H1 (cell line): ENCODE measurements at regions not wholly inside any gene's neighbourhood (a gene's known extent, or its start where the extent isn't known, plus 50 kb on each side); places are given as distances from the start of the nearest gene placed in this dataset.

Experiments
- CTCF ChIA-PET: fragments of 300-600 bp; sonication (Branson Sonifier 250); formaldehyde crosslinking; loops from one replicate; lab custom pipeline; 2021; ENCODE audit not compliant: partially characterized antibody; lab: Charles Lee
- POLR2A ChIA-PET: fragments of 300-600 bp; sonication (Branson Sonifier 250); formaldehyde crosslinking; loops from one replicate; lab custom pipeline; 2021; ENCODE audit warnings: inconsistent platforms; ENCODE audit not compliant: partially characterized antibody; lab: Charles Lee
- DNase-seq, 2 experiments: peaks; one replicate each; pipeline versions ENCODE4 v3.0.0 to v3.0.0-alpha.2; 2010 to 2022; ENCODE audit warnings: low spot score in 2 of 2, low read depth in 1 of 2, mixed read lengths in 1 of 2
- FAIRE-seq: peaks from 2 replicates; lab custom pipeline; 2011; peaks lifted over from hg19 to GRCh38; lab: Jason Lieb, UNC
- H2AFZ ChIP-seq: 2 replicates; pipeline ENCODE4 v1.8.1; 2012; ENCODE audit warnings: low read length, inconsistent platforms
- H2AK5ac ChIP-seq: 2 replicates; pipeline ENCODE4 v1.6.1; 2013; ENCODE audit warnings: low read depth, low read length
- H2BK120ac ChIP-seq: replicated peaks from 2 replicates; pipeline ENCODE3; 2013; ENCODE audit warnings: low read depth, low read length, inconsistent platforms
- H2BK12ac ChIP-seq: 2 replicates; pipeline ENCODE4 v1.6.1; 2013; ENCODE audit warnings: low read depth, low read length
- H2BK15ac ChIP-seq: 2 replicates; pipeline ENCODE4 v1.6.1; 2013; ENCODE audit warnings: low read length
- H2BK20ac ChIP-seq: 2 replicates; pipeline ENCODE4 v1.6.1; 2013; ENCODE audit warnings: low read length
- H2BK5ac ChIP-seq: 2 replicates; pipeline ENCODE4 v1.6.1; 2013; ENCODE audit warnings: low read depth, low read length
- H3K14ac ChIP-seq: 2 replicates; pipeline ENCODE4 v1.6.1; 2013; ENCODE audit warnings: inconsistent platforms; ENCODE audit not compliant: insufficient read length
- H3K18ac ChIP-seq: 2 replicates; pipeline ENCODE4 v1.6.1; 2013; ENCODE audit warnings: low read length; ENCODE audit errors: extremely low read depth
- H3K23ac ChIP-seq: 2 replicates; pipeline ENCODE4 v1.6.1; 2013; ENCODE audit warnings: inconsistent platforms; ENCODE audit not compliant: insufficient read length
- H3K23me2 ChIP-seq: 2 replicates; pipeline ENCODE4 v1.6.1; 2013; ENCODE audit warnings: low read depth, low read length
- H3K27ac ChIP-seq: 2 replicates; pipeline ENCODE4 v1.6.1; 2011; ENCODE audit warnings: low read depth, low read length, inconsistent platforms
- H3K27me3 ChIP-seq, 4 experiments: replicated peaks in 1 of 4; 1 replicate in 1 of 4; 2 replicates in 3 of 4; pipeline versions ENCODE4 v1.6.1 to v1.8.1; 2011 to 2013; ENCODE audit warnings: low read length in 3 of 4, mild to moderate bottlenecking in 3 of 4, inconsistent platforms in 2 of 4, mixed read lengths in 2 of 4, moderate library complexity in 1 of 4; ENCODE audit not compliant: control insufficient read depth in 3 of 4, insufficient read depth in 3 of 4; ENCODE audit errors: extremely low read depth in 1 of 4
- H3K36me3 ChIP-seq, 4 experiments: 2 replicates each; pipeline versions ENCODE4 v1.6.1 to v1.8.1; 2011 to 2013; ENCODE audit warnings: mild to moderate bottlenecking in 4 of 4, low read length in 3 of 4, moderate library complexity in 2 of 4, control low read depth in 1 of 4, inconsistent platforms in 1 of 4; ENCODE audit not compliant: insufficient read depth in 4 of 4, control insufficient read depth in 2 of 4
- H3K4ac ChIP-seq: replicated peaks from 2 replicates; pipeline ENCODE3; 2013; ENCODE audit warnings: low read length, low read depth, mixed read lengths, inconsistent platforms; ENCODE audit not compliant: insufficient read length
- H3K4me1 ChIP-seq, 4 experiments: replicated peaks in 1 of 4; 1 replicate in 1 of 4; 2 replicates in 3 of 4; pipeline versions ENCODE4 v1.6.1 to v1.8.1; 2011 to 2013; ENCODE audit warnings: low read length in 3 of 4, inconsistent platforms in 2 of 4, mixed read lengths in 1 of 4; ENCODE audit not compliant: insufficient read depth in 4 of 4, control insufficient read depth in 3 of 4
- H3K4me2 ChIP-seq, 2 experiments: 2 replicates each; pipeline versions ENCODE4 v1.6.1 to v1.8.1; 2011 to 2013; ENCODE audit warnings: low read depth in 2 of 2, low read length in 2 of 2, control low read depth in 1 of 2, inconsistent platforms in 1 of 2, mild to moderate bottlenecking in 1 of 2; ENCODE audit not compliant: insufficient read depth in 1 of 2
- H3K4me3 ChIP-seq, 4 experiments: fragments of 200-600, 300-600 bp in 1 of 4; sonication (generic), shearing (Covaris generic), sonication (Bioruptor Twin) in 1 of 4; 2 replicates each; pipeline versions ENCODE4 v1.5.1 to v1.8.1; 2011 to 2016; ENCODE audit warnings: low read length in 4 of 4, low read depth in 3 of 4, control low read depth in 2 of 4, inconsistent platforms in 2 of 4, mild to moderate bottlenecking in 2 of 4, mixed read lengths in 1 of 4, moderate library complexity in 1 of 4; ENCODE audit not compliant: insufficient read depth in 2 of 4; ENCODE audit errors: extremely low read depth in 1 of 4
- H3K56ac ChIP-seq: replicated peaks from 2 replicates; pipeline ENCODE3; 2013; ENCODE audit warnings: low read depth, mild to moderate bottlenecking, mixed read lengths, low read length, inconsistent platforms; ENCODE audit not compliant: insufficient read length
- H3K79me1 ChIP-seq: 2 replicates; pipeline ENCODE4 v1.6.1; 2013; ENCODE audit warnings: low read depth, low read length, control low read depth
- H3K79me2 ChIP-seq, 2 experiments: 2 replicates each; pipeline versions ENCODE4 v1.6.1 to v1.8.1; 2012 to 2013; ENCODE audit warnings: low read length in 2 of 2, mild to moderate bottlenecking in 2 of 2, inconsistent platforms in 1 of 2; ENCODE audit not compliant: insufficient read depth in 2 of 2, control insufficient read depth in 1 of 2
- H3K9ac ChIP-seq, 4 experiments: replicated peaks in 1 of 4; 1 replicate in 1 of 4; 2 replicates in 3 of 4; pipeline versions ENCODE4 v1.6.1 to v1.8.1; 2011 to 2013; ENCODE audit warnings: low read depth in 3 of 4, low read length in 3 of 4, control low read depth in 2 of 4, mild to moderate bottlenecking in 2 of 4, moderate library complexity in 2 of 4, inconsistent platforms in 1 of 4; ENCODE audit errors: extremely low read depth in 1 of 4
- H3K9me3 ChIP-seq, 2 experiments: 2 replicates each; pipeline versions ENCODE4 v1.6.1 to v1.8.1; 2012 to 2013; ENCODE audit warnings: mild to moderate bottlenecking in 2 of 2, moderate library complexity in 2 of 2, control low read depth in 1 of 2, inconsistent platforms in 1 of 2, low read depth in 1 of 2, low read length in 1 of 2, mixed read lengths in 1 of 2; ENCODE audit not compliant: insufficient read depth in 2 of 2
- H4K20me1 ChIP-seq, 2 experiments: replicated peaks in 1 of 2; 2 replicates each; pipeline versions ENCODE3 to v1.8.1; 2011 to 2013; ENCODE audit warnings: inconsistent platforms in 2 of 2, low read length in 2 of 2, mild to moderate bottlenecking in 1 of 2; ENCODE audit not compliant: insufficient read depth in 2 of 2, control insufficient read depth in 1 of 2
- H4K5ac ChIP-seq: 2 replicates; pipeline ENCODE4 v1.6.1; 2013; ENCODE audit warnings: low read length, low read depth, mixed read lengths, inconsistent platforms; ENCODE audit not compliant: insufficient read length
- H4K8ac ChIP-seq: 2 replicates; pipeline ENCODE4 v1.8.0; 2013; ENCODE audit warnings: mild to moderate bottlenecking, moderate library complexity, low read length, inconsistent platforms; ENCODE audit not compliant: insufficient read depth; ENCODE audit errors: extremely low read depth
- H4K91ac ChIP-seq: replicated peaks from 2 replicates; pipeline ENCODE3; 2013; ENCODE audit warnings: low read length, mixed read lengths, inconsistent platforms; ENCODE audit not compliant: insufficient read length
- BRCA1 ChIP-seq: IDR thresholded peaks from 2 replicates; pipeline ENCODE4 v1.6.1; 2012; ENCODE audit warnings: low read depth, low read length, improper control_type of control experiment
- CTBP2 ChIP-seq: IDR thresholded peaks from 2 replicates; pipeline ENCODE4 v1.7.0; 2011; ENCODE audit warnings: borderline replicate concordance, mild to moderate bottlenecking, moderate library complexity, mixed read lengths, low read length; ENCODE audit not compliant: insufficient read depth, insufficient read length
- HDAC2 ChIP-seq, 2 experiments: fragments of 300-600 bp in 1 of 2; sonication (generic) in 1 of 2; IDR thresholded peaks; 2 replicates each; pipeline ENCODE4 v1.6.1; 2011 to 2012; ENCODE audit warnings: low read depth in 2 of 2, low read length in 2 of 2, mild to moderate bottlenecking in 2 of 2, moderate library complexity in 2 of 2, borderline replicate concordance in 1 of 2, inconsistent platforms in 1 of 2
- JUN ChIP-seq: IDR thresholded peaks from 2 replicates; pipeline ENCODE4 v1.6.1; 2011; ENCODE audit warnings: low read depth, mild to moderate bottlenecking, improper control_type of control experiment, low read length
- KDM4A ChIP-seq: IDR thresholded peaks from one replicate; pipeline ENCODE4 v1.7.1; 2012; ENCODE audit warnings: low read depth, mild to moderate bottlenecking, moderate library complexity, low read length, inconsistent platforms; ENCODE audit not compliant: severe bottlenecking
- MAFK ChIP-seq: IDR thresholded peaks from 2 replicates; pipeline ENCODE4 v1.6.1; 2012; ENCODE audit warnings: low read depth, mild to moderate bottlenecking, improper control_type of control experiment, low read length
- POU5F1 ChIP-seq: IDR thresholded peaks from 2 replicates; pipeline ENCODE4 v1.6.1; 2011; ENCODE audit warnings: low read depth, mild to moderate bottlenecking, low read length, moderate library complexity
- SP4 ChIP-seq: IDR thresholded peaks from 2 replicates; pipeline ENCODE4 v1.6.1; 2012; ENCODE audit warnings: low read length, inconsistent platforms
- TAF7 ChIP-seq: optimal IDR thresholded peaks from 2 replicates; pipeline ENCODE3; 2011; ENCODE audit warnings: low read depth, mild to moderate bottlenecking, inconsistent platforms, low read length, moderate library complexity, borderline replicate concordance
- WGBS, 2 experiments: shearing (Covaris generic) in 1 of 2; methylation state at CpG; one replicate each; pipeline versions ENCODE4 v1.1.6 to v1.1.7; 2013 to 2015; ENCODE audit warnings: low lambda C conversion rate in 2 of 2, mixed read lengths in 2 of 2, inconsistent platforms in 1 of 2, low coverage in 1 of 2, missing lambda C conversion rate in 1 of 2; ENCODE audit not compliant: insufficient replicate concordance in 2 of 2, insufficient coverage in 1 of 2, insufficient read length in 1 of 2; ENCODE audit errors: extremely low coverage in 1 of 2, missing lambda C conversion rate in 1 of 2; 5-methylcytosine and 5-hydroxymethylcytosine counted together
- TF ChIP-seq, protein P1 (sequence below): IDR thresholded peaks from 2 replicates; pipeline ENCODE4 v1.6.1; 2011; ENCODE audit warnings: low read depth, mild to moderate bottlenecking, low read length; ENCODE audit not compliant: insufficient read depth

- no peak overlapping the region for H2BK5ac ChIP-seq
- no peak overlapping the region for H2AK5ac ChIP-seq
- H3K9ac ChIP-seq = no peak overlapping the region
- WGBS, 2 experiments = 87% methylated on average over 3 of the region's 3 CpGs; no CpG with 5 or more reads in 1 of the 2 experiments
- no peak overlapping the region for H4K8ac ChIP-seq
- no peaks in the 10 kb centered on the region for H3K79me1 ChIP-seq
- no peak overlapping the region for H3K4ac ChIP-seq
- no peak for TF ChIP-seq MAFK
- no peak for TF ChIP-seq POU5F1
- TF ChIP-seq, protein P1, sequence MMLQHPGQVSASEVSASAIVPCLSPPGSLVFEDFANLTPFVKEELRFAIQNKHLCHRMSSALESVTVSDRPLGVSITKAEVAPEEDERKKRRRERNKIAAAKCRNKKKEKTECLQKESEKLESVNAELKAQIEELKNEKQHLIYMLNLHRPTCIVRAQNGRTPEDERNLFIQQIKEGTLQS = no peak
- no peak for TF ChIP-seq BRCA1
- TF ChIP-seq JUN = no peak
- no peak for TF ChIP-seq HDAC2 (IDR thresholded peaks at IDR 0.05; ENCODE audit: borderline replicate concordance in 1 of 2, low read depth in 2 of 2, low read length in 2 of 2)
- no peak for TF ChIP-seq CTBP2
- TF ChIP-seq TAF7 = no peak
- TF ChIP-seq KDM4A = no peak
- no peak for TF ChIP-seq SP4
- TF ChIP-seq, all 59 proteins: peak for 0
- Histone ChIP-seq H2BK15ac (no peak overlapping the region), H3K23me2 (no peaks in the 10 kb centered on the region), H3K18ac (no peak overlapping the region), H4K5ac (no peak overlapping the region), H3K4me3 (no peak overlapping the region), H2AFZ (no peak overlapping the region), H3K27ac (no peak overlapping the region), H4K20me1 (no peaks in the 10 kb centered on the region), H3K14ac (no peak overlapping the region), H2BK120ac (no peak overlapping the region), H3K56ac (no peak overlapping the region), H3K4me1 (no peaks in the 10 kb centered on the region), H3K27me3 (no peaks in the 10 kb centered on the region), H3K36me3 (no peaks in the 10 kb centered on the region), H3K23ac (no peak overlapping the region), H3K9me3 (peaks cover 0 to 8% of the 10 kb centered on the region in 2 experiments; a peak in 2 of 4 replicates), H3K79me2 (no peaks in the 10 kb centered on the region), H4K91ac (no peak overlapping the region), H3K4me2 (no peak overlapping the region), H2BK20ac (no peak overlapping the region), H2BK12ac (no peak overlapping the region)
- ChIA-PET POLR2A (no interaction called here), CTCF (interaction anchor here (0.7 to 0.8 kb wide), 2 partner anchors 84 to 171 kb away, joined by 3 to 4 read pairs; no protein-coding TSS in a partner anchor)
- no peak for DNase-seq
- no peak for FAIRE-seq
Observed at GRCh38 chr6:11412616-11413015, 124.9 kb upstream of the TMEM170B start.
